ENCODE measurements at regions not wholly inside any gene's neighbourhood (a gene's known extent, or its start where the extent isn't known, plus 50 kb on each side); places are given as distances from the start of the nearest gene placed in this dataset.

- no peak for TF ChIP-seq CTCF (conservative IDR thresholded peaks at IDR 0.05; ENCODE audit: low read depth, low read length)
- TF ChIP-seq EZH2 (IDR thresholded peaks at IDR 0.05; ENCODE audit: low read length, unreplicated experiment): no peak
- TF ChIP-seq EZH2phosphoT487 (IDR thresholded peaks at IDR 0.05; ENCODE audit: borderline replicate concordance, low read length): no peak
Measured at GRCh38 chr2:219877728-219878127, 250.3 kb downstream of the SLC4A3 start.
